Activated gamma-delta T cell (primary cell): ENCODE measurements at regions not wholly inside any gene's neighbourhood (a gene's known extent, or its start where the extent isn't known, plus 50 kb on each side); places are given as distances from the start of the nearest gene placed in this dataset.
"Not testable (repeated sequence)": the region's sequence is repeated elsewhere in the genome, so short reads cannot be mapped to it uniquely, and the experiment has no call there.

Source experiments
- DNase-seq: peaks from one replicate; lab custom pipeline; 2025; lab: John Stamatoyannopoulos, UW

DNA sequence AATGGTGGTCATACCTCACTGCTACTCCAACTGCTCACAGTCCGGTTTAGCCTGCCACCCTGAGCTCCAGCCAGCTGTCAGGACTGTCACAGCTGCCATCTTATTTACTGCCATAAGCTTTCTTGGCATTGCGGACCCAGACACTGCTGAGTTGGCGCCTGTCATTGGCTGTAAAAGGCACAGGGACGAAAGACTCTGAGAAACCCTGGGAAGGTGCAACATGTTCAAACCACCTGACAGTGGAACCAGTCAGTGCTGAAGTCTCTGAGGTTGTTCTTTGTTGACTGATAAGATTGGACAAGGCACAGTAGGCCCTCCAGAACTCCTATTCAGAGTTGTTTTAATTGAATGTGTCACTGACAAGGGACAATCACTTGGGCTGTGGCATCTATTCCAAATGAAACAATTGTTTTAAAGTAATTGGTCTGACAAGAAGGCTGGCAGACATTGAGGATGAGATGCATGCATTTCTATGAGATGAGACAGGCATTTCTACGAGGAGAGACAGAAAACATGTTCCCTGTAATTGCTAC, 927.8 kb downstream of the STPG2 start:
- DNase-seq = no peak

DNA sequence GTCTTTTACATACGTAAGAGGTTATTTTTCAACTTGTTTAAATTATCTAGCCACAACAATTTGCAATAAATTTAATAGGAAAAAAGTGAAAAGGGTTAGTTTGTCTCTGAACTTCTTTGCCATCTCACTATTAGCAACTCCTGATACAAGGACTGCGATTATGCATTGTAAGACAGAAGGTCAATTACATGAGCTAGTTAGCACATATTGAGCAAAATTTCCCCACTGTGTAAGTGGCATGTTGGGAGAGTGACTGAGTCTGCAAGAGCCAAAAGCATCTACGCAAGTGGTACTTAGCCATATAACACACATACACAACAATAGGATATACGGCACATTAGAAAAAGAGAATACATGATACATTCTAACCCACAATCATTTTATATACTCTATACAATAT, 927.2 kb downstream of the STPG2 start:
- DNase-seq = no peak

DNA sequence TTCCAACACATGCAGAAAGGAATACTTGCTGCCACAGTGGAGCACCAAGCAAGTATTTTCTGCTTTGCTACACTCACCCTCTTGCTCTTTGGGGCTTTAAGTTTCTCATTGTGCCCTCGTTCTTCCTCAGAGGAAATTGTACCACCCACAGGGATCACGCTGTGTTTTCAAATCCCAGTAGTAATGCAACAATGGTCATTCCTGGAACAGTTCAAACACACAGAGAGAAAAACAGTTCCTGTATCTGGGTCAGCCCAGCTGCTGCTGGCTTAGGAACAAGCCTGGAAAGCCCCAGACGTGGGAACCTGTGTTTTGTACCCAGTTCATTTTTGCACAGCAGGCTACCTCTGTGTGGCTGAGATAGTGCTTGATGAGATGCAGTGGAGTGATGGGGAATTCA, 907.8 kb downstream of the STPG2 start:
- no peak for DNase-seq

DNA sequence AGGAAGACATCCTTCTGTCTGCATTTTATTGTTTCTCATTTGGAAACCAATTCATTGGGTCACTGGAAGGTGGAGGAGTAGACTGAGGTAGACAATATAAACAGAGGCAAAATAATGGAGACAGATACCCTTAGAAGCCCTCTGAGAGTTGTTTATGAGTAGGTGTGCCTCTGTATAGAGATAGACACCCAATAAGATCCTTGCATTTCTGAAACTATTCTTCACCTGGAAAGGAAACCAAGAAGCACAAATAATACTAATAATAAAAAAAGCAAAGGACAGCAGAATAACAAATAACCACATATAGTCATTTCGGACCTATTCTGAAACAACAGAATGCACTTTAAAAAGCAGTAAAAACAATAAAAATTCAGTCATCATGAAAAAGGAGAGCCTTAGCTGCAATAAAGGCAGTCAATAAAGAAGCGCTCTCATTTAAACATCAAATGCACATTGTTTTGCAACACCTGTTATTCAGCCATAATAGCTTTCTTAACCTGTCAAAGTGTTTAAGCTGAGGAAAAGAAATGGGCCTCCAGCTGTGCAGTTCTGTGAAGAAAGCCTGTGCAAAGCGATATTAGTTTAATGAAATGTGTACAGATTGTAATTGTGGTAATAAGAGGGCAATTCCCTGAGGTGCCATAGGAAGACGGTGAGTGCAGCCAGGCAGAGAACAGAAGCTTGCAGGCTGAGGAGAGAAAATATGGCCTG, 904.2 kb downstream of the STPG2 start:
- no peak for DNase-seq

DNA sequence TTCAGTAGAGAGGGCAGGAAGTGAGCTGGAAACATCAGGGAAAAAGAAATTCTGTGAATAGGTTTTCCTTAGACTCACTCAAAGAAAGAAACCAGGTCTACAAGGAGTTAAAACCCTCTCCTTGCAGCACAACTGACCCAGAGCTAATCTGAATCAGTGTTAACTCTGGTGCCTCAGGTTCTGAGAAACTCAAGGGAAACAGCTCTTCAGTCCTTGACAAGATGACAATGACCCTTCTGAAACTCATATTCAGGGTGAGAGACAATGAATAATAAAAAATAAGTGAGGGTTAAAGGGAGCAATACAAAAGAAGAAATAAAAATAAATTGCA, 903.6 kb downstream of the STPG2 start:
- DNase-seq = no peak

DNA sequence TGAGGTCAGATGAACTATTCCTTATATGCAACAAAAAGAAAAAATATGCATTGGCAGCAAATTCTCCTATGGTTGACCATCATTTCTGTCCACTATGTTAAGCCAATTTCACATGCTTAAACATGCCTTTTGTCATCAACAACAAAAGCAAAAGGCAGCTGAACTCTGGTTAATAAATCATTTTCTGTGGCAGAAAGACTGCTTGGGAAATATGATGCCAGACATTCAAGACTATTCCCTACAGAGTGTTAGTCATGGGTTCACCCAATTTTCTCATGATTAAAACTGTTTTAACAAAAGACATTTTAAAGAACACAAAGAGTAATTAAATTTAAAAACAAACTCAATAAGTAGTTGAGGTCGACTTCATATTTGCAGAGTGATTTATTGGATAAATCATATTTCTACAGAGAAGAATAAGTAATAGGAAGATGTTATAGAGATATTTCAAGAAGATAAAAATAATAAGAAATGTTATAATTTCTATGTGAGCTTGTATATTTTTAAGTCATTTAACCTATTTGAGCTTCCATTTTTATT, 890.6 kb downstream of the STPG2 start:
- no peak for DNase-seq

DNA sequence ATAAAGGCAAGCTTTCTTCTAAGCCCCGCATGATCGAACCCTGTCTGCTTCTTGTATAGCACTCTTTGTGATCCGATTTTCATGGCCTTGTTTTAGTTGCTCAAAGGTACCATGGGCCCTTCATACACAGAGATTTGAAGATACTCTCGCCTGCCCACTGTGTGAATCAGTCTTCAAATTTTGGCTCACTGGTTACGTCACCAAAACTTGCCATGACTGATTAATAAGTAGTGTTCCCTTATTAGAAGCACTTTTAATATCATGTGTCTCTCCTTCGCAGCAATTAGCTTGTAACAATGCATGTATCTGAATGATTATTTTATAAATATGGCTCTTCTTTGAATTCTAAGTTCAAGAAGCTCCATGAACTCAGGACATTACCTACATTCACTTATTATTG, 880.5 kb downstream of the STPG2 start:
- DNase-seq = no peak

DNA sequence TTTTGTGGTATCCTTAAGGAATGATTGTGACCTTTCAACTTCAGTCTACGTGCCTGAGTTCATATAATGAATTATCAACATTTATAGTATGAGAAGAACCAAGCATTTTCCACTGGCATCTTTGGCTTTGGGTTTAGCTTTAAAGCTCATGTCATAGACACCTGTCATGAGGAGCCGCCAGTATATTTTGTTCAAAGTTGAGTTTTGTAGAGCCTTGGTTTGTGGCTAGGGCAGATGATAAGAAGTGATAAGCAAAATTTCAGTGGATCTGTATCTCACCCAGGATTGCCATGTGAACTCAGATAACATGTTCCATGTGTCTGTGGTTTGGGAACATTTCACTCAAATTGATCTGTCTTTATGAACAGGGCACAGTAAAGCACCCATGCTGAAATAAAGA, 873.2 kb downstream of the STPG2 start:
- no peak for DNase-seq

DNA sequence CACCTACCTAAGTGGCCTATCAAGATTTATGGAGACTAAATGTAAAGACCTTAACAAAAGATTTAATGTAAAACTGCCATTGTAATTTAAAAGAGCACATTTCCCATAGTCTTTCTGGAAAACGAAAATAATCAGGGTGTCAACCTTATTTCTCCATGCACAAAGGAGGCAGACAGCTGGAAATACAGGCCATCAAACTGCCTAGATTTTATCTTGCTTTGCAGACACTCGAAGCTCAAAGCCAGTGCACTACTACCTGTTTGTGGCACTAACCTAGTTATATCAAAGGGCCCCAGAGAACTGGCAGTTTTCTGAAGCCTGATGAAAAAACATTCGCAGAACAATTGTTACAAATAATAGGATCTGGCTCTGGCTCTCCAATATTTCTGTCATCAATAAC, 863.9 kb downstream of the STPG2 start:
- DNase-seq = no peak

DNA sequence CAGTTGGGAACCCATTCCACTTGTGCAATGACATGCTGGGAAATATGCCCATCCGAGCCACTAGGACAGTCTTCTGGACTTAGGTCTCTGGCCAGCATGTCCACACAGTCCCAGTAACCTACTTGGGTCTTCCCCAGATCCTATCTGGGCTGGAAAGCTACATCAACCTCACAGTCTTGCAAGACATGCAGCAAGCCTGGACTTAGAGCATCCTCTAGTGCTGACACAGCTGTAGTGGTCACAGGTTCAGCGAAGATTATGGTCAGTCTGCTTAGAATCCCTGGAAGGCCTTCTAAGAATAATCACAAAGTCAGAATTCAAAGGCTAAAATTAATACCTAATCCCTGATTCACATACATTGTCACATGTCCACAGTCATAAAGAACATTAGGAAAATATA, 842.7 kb downstream of the STPG2 start:
- DNase-seq = no peak

DNA sequence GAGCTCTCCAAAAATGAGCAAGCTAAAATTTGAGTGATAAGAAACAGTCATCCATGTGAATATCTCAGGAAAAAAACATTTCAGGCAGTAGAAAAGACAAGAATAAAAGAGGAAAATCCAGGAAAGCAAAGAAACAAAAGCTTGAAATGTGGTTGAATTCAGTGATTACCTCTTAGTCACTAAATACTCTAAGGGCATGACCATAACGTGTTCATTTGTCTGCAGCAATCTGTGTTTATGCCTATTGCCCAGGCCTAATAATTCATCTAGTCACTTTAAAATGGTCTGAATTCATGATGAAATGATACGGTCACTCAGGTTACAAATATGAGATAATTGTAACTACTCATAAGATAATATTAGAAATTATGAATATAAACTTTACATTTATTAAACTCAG, 837.9 kb downstream of the STPG2 start:
- no peak for DNase-seq

DNA sequence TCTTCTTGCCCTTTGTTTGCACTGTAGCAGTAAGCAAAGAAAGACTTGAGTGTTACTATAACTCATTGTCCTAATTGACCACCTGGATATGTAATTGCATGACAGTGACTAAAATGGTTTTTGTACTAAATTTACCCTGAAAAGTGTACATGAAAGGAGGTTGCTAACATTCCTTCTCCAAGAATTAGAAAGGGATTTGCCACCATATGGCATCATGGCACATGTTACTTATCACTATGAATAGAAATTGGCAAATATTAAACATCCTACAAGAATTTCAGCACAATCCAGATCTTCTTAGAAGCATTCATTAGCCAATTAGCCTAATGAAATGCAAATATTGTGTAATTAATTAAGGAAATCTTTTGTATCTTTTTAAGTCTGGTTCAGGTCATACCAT, 834.2 kb downstream of the STPG2 start:
- no peak for DNase-seq

DNA sequence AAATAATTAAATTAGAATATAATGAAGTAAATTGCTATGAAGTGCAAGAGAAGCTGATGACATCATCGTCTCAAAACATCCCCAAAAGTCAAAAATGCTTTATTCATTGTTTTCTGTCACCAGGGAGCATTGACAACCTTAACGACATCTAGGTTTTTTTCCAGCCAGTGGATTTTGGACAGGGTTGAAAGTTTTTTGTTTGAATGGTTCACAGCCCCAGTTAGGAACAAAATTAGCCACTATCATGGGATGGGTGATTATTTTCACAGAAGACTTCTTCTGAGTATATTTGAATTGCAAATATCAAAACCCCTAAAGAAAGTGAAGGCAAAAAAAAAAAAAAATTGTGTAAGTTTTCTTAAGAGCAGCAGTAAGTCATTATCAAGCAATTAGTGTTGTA, 826.1 kb downstream of the STPG2 start:
- no peak for DNase-seq

DNA sequence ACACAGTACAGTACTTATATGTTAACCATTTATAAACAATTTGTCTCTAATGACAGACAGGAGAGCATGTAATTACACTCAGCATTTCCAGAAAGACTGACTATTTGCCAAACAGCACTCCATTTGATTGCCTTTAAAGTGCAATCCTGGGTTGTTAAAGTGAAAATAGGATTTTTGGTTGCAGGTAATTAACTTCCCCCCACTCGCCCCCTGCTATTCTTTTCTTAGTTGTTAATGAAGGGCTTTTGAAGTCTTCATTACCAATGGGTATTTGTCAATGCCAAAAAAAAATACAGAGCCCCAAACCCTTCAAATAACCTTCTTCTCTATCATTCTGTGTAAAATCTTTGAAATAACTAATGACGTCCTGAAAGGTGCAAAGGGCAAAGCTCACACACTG, 825.6 kb downstream of the STPG2 start:
- DNase-seq = no peak

DNA sequence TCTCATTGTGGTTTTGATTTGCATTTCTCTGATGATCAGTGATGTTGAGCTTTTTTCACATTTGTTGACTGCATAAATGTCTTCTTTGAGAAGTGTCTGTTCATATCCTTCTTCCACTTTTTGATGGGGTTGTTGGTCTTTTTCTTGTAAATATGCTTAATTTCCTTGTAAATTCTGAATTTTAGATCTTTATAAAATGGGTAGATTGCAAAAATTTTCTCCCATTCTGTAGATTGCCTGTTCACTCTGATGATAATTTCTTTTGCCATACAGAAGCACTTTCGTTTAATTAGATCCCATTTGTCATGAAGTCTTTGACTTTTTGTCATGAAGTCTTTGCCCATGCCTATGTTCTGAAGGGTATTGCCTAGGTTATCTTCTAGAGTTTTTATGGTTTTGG, 817.5 kb downstream of the STPG2 start:
- DNase-seq = not testable (repeated sequence)

DNA sequence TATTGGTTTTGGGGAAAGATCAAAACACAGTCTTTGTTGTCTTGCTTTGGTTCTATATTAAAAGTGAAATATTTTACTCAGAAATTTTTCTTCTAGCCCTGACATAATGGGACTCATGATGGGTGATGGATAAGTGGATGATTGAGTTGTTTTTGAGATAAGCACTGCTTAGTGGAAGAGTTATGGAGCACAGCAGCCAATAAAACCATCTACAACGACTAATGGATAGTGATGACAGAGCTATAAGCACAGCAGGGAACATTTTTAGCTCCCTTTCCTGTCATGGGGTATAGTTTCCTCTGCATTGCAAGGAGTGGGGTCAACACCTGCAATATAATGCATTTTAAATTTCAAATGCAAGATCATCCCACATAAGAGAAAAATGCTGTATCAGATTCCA, 812.4 kb downstream of the STPG2 start:
- DNase-seq = no peak

DNA sequence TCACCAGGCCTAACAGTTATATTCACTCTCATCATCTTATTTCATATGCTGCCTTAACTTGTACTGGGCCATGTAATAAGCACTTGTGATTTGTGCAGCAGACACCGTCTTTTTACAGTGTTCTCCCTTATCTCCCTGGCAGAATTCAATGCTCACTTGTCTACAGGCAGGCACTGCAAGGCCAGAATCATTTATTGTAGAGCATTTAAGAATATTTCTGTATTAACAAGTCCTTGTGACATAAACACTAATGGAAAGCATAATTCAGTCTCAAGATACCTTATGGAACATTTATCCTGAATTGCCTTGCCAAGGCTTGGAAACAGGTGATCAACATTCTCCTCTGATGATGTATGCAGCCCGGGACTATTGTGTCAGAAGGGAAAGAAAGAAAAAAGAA, 808.9 kb downstream of the STPG2 start:
- no peak for DNase-seq

DNA sequence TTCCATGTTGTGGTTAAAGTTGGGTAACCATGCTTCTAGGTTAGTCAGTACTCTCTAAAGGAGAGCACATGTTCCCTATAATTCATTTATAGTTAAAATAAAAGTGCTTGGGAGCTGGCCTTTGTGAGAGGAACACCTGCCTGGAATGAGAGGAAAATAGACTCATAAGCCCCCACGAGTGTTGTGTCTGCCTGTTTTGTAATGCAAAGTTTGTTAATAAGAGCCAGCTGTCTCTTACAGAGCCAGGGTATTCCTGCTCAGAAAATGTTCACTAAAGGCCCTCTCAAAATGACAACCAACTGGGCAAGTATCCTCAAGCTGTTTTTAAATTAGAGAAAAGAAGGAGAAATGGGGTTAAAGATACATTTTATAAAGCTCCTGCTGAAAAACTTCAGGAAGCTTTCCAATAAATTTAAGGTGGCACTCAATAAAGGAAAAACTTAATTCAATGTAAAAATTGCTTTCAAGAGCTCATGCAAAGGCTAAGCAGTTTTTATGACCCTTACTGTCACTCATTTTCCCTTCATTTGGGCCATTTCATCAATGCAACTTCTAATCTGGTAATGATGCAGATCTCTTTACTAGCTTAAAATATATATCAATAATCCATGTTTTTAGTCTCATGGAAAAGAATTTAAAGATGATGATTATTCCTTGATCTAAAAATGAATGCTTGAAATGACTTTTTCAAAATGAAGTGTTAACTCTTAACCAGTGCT, 793.6 kb downstream of the STPG2 start:
- no peak for DNase-seq

DNA sequence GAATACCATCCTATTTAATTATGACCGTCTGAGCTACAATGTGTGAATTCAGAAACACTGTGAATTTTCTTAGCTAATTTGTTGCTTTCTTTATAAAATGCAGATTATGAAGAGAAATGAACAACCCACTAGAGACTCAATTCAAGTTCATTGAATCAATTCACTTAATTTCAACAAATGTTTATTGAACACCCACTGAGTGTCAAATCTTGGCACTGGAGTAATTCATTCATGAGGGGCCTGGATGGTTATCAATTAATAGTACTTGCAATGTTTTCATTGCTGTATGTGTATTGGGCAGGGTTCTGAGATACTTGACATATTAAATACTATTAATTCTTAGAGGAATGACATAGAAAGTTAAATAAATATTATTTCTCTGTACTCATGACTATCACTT, 789.4 kb downstream of the STPG2 start:
- no peak for DNase-seq

DNA sequence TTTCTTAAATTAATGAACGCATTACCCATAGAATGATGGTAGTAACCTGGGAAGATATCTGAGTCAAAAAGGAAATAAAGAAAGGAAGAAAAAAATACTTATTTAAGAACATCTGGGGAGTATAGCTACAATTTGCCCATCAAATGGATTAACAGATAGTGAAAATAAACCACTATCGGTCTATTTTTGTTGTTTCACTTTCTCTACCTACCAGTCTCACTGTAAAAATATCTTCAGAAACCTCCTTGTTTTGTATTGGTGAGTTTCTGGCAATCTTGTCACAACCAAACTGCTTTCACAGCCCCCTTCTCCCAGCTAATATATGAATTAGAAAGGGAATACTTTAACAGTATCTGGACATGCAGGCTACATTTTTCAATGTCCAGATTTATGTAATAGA, 783.5 kb downstream of the STPG2 start:
- DNase-seq = no peak

DNA sequence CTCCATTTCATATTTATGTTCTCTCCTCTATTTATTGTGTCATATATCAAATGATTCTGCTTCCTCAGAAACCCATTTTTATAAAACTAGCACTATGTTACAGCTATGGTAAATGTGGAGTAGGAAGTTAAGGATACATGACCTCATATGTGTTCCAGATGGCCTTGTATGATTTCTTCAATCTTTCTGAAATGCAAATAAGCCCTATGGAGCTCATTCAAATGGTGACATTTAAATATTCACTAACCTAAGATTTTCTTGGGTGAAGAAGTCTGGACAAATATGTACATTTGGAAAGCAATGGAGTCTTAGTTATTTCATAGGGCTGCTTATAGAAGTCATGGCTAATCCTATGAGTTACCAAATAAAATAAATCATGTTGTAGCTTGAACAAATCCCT, 782.5 kb downstream of the STPG2 start:
- no peak for DNase-seq

DNA sequence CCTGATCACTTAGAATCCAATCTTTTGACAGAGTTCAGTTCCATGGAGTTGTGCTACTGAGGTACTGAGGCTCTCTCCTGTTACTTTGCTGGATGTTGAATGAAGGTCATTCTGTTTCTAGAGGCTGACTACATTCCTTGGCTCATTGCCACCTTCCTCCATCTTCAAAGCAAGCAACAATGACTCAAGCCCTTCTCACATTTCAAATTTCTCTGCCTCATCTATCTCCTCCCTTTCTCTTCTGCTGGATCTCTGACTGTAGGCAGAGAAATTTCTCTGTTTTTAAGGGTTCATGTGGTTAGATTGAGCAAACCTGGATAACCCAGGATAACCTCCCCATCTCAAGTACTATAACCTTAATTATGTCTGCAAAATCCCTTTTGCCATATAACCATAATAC, 775.4 kb downstream of the STPG2 start:
- DNase-seq = no peak

DNA sequence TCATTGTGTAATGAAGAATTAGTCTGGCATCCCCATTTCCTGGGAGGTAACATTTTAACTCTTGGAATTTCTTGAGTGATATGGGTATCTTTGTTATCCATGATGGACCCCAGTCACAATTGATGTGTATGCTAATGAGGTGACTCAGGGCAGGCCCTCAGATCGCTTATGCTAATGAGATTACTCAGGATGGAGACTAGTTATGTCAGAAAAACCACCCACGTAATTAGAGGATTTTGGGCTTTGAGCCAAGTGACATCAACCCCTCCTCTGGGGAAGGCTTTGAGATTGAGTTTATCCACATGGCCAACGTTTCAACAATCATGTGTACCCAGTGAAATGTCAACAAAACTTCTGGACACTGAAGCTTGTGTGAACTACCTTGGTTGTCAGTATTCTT, 772.7 kb downstream of the STPG2 start:
- DNase-seq = no peak

DNA sequence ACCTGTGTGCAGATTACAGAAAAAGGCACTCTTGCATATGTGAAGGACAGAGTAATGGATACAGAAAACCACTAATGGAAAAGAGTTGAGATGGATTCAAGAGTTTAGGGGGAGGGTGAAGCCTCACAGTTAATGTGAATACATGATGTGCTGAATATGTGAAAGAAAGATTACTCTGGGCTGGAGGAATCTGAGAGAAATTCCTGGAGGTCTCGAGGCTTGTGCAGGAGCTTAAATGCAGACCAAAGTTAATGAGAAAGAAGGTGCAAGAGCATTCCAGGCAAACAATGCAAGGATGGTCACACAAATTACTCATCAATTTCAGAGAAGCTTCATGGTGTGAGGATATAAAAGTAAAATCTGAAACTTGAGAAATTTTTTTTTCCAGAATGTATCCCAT, 768.8 kb downstream of the STPG2 start:
- DNase-seq = no peak
